ENCODE measurements at regions not wholly inside any gene's neighbourhood (a gene's known extent, or its start where the extent isn't known, plus 50 kb on each side); places are given as distances from the start of the nearest gene placed in this dataset.

DNA sequence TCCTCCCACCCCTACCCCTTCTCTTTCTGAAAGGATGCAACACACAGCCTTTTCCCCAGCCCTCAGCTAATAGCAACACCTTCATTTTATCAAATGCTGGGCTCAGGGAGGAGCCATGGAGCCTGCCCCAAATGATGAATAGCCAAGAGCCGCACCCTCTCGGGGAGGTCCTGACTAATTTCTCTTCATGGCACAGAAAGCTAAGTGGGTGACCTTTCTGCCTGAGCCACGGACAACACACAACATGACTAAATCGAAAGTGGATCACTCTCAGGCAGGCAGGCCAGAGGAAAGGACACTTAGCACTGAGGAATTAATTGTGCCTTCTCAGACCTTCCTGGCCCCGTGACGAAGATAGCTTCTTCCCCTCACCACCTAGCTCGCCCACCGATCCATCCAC lies 165.1 kb upstream of the RAI2 start:
- H3F3A ChIP-seq (ENCODE audit: low read length, unreplicated experiment) = no peaks in the 10 kb centered on the region
- H3K4me3 ChIP-seq (ENCODE audit: low read length) = no peak overlapping the region
- H3K9ac ChIP-seq (ENCODE audit: low read length) = no peak overlapping the region
- H3K79me2 ChIP-seq (ENCODE audit: low read length) = no peaks in the 10 kb centered on the region
- peak; percentile 44 for DNase-seq
- H3K4me2 ChIP-seq (ENCODE audit: low read length) = peak overlapping the region; percentile 46; the same call in 1 of the 2 replicates
- ChIA-PET POLR2A (ENCODE audit: unreplicated experiment) (no interaction called here), CTCF (no interaction called here)
- no peak overlapping the region for H2AFZ ChIP-seq (ENCODE audit: low read length)
- H3K9me2 ChIP-seq (replicated peaks; ENCODE audit: low read length) = no peaks in the 10 kb centered on the region
- H3K27me3 ChIP-seq (ENCODE audit: low read length) = peaks cover 51% of the 10 kb centered on the region
- H3K27ac ChIP-seq (ENCODE audit: low read length) = no peak overlapping the region
- intact Hi-C loops (cut with micrococcal nuclease) = no loop called here
- no peaks in the 10 kb centered on the region for H3K9me3 ChIP-seq (ENCODE audit: low read length)
- TF ChIP-seq, protein P1, sequence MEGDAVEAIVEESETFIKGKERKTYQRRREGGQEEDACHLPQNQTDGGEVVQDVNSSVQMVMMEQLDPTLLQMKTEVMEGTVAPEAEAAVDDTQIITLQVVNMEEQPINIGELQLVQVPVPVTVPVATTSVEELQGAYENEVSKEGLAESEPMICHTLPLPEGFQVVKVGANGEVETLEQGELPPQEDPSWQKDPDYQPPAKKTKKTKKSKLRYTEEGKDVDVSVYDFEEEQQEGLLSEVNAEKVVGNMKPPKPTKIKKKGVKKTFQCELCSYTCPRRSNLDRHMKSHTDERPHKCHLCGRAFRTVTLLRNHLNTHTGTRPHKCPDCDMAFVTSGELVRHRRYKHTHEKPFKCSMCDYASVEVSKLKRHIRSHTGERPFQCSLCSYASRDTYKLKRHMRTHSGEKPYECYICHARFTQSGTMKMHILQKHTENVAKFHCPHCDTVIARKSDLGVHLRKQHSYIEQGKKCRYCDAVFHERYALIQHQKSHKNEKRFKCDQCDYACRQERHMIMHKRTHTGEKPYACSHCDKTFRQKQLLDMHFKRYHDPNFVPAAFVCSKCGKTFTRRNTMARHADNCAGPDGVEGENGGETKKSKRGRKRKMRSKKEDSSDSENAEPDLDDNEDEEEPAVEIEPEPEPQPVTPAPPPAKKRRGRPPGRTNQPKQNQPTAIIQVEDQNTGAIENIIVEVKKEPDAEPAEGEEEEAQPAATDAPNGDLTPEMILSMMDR (conservative IDR thresholded peaks at IDR 0.05; ENCODE audit: low read depth, low read length) = no peak
- TF ChIP-seq EZH2 (IDR thresholded peaks at IDR 0.05; ENCODE audit: low read length, unreplicated experiment) (no peak), EZH2phosphoT487 (IDR thresholded peaks at IDR 0.05; ENCODE audit: borderline replicate concordance, low read length) (no peak)
- ATAC-seq = 0 out of 2 replicates have a peak, but pooled peaks have one; percentile 29
- no TSS peak for BruUV-seq (replicated peaks)
- H3K4me1 ChIP-seq (ENCODE audit: insufficient read depth, low read length) = peaks cover 4% of the 10 kb centered on the region; the same call in 1 of the 2 replicates
- no peaks in the 10 kb centered on the region for H3K36me3 ChIP-seq (ENCODE audit: low read depth, low read length)
- H4K20me1 ChIP-seq (ENCODE audit: low read length) = no peaks in the 10 kb centered on the region

DNA sequence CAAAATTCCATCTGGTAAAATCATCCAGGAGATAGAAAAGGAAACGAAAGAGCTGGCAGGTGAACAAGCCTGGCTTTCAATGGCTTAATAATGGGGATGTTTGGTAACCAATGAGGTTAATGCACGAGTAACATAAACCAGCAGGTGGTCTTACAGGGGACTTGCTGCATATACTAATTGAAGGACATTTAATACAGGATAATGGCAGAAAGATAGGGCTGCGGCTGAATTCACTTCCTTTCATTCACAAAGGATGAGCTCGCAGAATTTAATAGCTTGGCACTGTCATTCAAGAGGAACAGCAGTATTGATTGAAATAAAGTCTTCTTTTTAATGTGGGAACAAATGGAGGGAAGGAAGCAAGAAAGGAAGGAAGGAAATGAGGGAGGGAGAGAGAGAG lies 156.3 kb upstream of the RAI2 start:
- Histone ChIP-seq H3K79me2 (ENCODE audit: low read length) (no peaks in the 10 kb centered on the region), H3K4me1 (ENCODE audit: insufficient read depth, low read length) (no peaks in the 10 kb centered on the region), H3K9me2 (replicated peaks; ENCODE audit: low read length) (no peaks in the 10 kb centered on the region), H3F3A (ENCODE audit: low read length, unreplicated experiment) (no peaks in the 10 kb centered on the region), H4K20me1 (ENCODE audit: low read length) (no peaks in the 10 kb centered on the region), H3K9ac (ENCODE audit: low read length) (no peak overlapping the region), H3K4me2 (ENCODE audit: low read length) (no peak overlapping the region), H3K36me3 (ENCODE audit: low read depth, low read length) (no peaks in the 10 kb centered on the region), H3K27ac (ENCODE audit: low read length) (no peak overlapping the region), H2AFZ (ENCODE audit: low read length) (no peak overlapping the region), H3K27me3 (ENCODE audit: low read length) (peaks cover 52% of the 10 kb centered on the region), H3K4me3 (ENCODE audit: low read length) (no peak overlapping the region), H3K9me3 (ENCODE audit: low read length) (no peaks in the 10 kb centered on the region)
- intact Hi-C loops (cut with micrococcal nuclease) = no loop called here
- POLR2A ChIA-PET (ENCODE audit: unreplicated experiment) = no interaction called here
- BruUV-seq (replicated peaks) = no TSS peak
- CTCF ChIA-PET = no interaction called here
- DNase-seq (no peak), ATAC-seq (no peak)
- no peak for TF ChIP-seq EZH2 (IDR thresholded peaks at IDR 0.05; ENCODE audit: low read length, unreplicated experiment)
- TF ChIP-seq, protein P1 (conservative IDR thresholded peaks at IDR 0.05; ENCODE audit: low read depth, low read length) = no peak
- no peak for TF ChIP-seq EZH2phosphoT487 (IDR thresholded peaks at IDR 0.05; ENCODE audit: borderline replicate concordance, low read length)

DNA sequence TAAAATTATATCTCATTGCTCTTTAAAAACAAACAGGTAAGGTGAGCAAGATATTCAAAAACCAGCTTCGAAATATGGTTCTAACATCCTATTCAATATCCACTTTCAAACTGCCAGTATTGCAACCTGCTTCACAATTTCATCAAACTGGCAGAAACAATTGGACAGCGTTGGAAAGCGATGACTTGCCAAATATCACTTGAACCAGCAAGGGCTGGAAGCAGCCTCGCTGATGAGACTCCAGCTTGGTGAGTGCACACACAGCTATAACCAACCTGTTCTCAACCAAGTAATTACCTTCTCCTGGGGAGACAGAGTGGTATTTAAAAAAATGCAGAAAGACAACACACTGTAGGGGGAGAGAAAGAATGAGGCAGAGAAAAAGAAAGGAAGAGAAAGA lies 155.8 kb upstream of the RAI2 start:
- Histone ChIP-seq H4K20me1 (ENCODE audit: low read length) (no peaks in the 10 kb centered on the region), H3K9me2 (replicated peaks; ENCODE audit: low read length) (no peaks in the 10 kb centered on the region), H3K27me3 (ENCODE audit: low read length) (peaks cover 50% of the 10 kb centered on the region), H3K36me3 (ENCODE audit: low read depth, low read length) (no peaks in the 10 kb centered on the region), H2AFZ (ENCODE audit: low read length) (no peak overlapping the region), H3K79me2 (ENCODE audit: low read length) (no peaks in the 10 kb centered on the region), H3K4me2 (ENCODE audit: low read length) (no peak overlapping the region), H3K4me1 (ENCODE audit: insufficient read depth, low read length) (no peaks in the 10 kb centered on the region), H3K9me3 (ENCODE audit: low read length) (no peaks in the 10 kb centered on the region), H3K27ac (ENCODE audit: low read length) (no peak overlapping the region), H3K9ac (ENCODE audit: low read length) (no peak overlapping the region), H3K4me3 (ENCODE audit: low read length) (no peak overlapping the region), H3F3A (ENCODE audit: low read length, unreplicated experiment) (no peaks in the 10 kb centered on the region)
- no TSS peak for BruUV-seq (replicated peaks)
- ATAC-seq (no peak), DNase-seq (no peak)
- ChIA-PET POLR2A (ENCODE audit: unreplicated experiment) (no interaction called here), CTCF (no interaction called here)
- TF ChIP-seq EZH2phosphoT487 (IDR thresholded peaks at IDR 0.05; ENCODE audit: borderline replicate concordance, low read length) = no peak
- TF ChIP-seq EZH2 (IDR thresholded peaks at IDR 0.05; ENCODE audit: low read length, unreplicated experiment) = no peak
- TF ChIP-seq, protein P1 (conservative IDR thresholded peaks at IDR 0.05; ENCODE audit: low read depth, low read length) = no peak
- intact Hi-C loops (cut with micrococcal nuclease) = no loop called here

All from PC-3 (cell line).